SHP77 (cell line): ENCODE measurements at regions not wholly inside any gene's neighbourhood (a gene's known extent, or its start where the extent isn't known, plus 50 kb on each side); places are given as distances from the start of the nearest gene placed in this dataset.

Experiments used
- DNase-seq, 2 experiments: peaks; one replicate each; lab custom pipeline; 2025; lab: John Stamatoyannopoulos, UW

- DNase-seq, result peak; percentile 81 to 89
Observed at GRCh38 chr9:105064248-105065097, 136.5 kb upstream of the ABCA1 start.

DNA sequence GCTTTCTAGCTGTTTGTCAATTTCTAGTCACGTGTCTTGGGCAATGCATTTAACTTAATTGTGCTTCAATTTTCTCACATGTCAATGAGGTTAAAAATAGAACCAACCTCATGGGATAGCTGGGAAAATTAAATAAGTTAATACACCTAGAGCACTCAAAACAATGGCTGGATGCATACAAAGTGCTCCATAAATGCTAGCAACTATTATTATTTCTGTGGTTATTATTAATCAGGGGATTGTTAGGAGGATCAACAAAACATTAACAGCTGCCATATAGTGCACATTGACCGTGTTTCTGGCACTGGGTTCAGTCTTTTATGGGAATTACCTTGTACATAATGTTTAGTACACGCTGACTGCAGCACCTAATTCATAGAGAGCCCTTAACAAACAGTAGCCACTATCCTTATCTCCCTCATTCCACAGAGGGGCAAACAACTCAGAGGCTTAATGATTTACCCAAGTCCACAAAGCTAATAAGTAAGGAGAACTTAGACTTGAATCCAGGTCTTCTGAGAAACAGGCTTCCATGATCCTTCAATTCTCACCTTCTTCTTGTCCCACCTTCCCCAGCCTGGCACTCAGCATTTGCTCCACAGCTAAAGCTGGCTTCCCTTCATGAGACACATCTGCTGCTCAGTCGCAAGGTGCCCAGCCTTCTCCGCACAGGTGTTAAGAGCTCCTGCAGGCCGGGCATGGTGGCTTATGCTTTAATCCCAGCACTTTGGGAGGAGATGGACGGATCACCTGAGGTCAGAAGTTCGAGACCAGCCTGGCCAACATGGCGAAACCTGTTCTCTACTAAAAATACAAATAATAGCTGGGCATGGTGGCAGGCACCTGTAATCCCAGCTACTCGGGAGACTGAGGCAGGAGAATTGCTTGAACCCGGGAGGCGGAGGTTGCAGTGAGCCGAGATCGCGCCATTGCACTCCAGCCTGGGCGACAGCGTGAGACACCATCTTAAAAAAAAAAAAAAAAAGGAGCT, 137.4 kb upstream of the ABCA1 start:
- DNase-seq, result no peak

- no peak for DNase-seq
Observed at GRCh38 chr9:105066275-105066865, 138.4 kb upstream of the ABCA1 start.

DNA sequence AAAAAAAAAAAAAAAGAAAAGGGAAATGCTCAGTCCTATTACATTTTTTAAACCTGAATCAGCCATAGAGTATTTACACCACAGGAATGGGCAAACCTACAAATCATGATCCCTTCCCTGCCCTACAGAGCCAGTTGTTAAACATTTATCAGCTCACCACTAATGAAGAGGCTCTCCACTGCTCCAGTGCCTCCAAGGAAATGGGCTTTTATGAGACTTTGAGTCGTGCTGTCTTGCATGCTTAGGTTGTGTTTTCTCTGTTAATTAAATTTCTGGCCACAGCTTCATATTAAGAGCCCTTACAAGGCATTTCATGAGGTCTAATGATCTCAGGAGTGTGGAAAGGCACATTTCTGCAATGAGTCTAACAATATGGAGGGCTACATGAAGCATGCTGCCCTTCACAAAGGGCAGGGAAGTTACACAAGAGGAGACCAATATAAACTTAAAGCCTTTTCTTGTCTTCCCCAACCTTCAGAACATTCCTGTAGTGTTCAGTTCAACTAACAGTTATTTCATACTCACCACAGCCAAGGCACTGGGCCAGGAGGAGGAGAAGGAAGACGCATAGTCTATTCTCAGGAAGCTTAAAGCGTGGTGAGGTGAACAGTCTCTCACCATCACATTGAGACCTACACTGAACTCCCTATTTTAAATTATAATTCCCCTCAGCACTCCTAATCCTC, 140.1 kb upstream of the ABCA1 start:
- DNase-seq, result no peak

DNA sequence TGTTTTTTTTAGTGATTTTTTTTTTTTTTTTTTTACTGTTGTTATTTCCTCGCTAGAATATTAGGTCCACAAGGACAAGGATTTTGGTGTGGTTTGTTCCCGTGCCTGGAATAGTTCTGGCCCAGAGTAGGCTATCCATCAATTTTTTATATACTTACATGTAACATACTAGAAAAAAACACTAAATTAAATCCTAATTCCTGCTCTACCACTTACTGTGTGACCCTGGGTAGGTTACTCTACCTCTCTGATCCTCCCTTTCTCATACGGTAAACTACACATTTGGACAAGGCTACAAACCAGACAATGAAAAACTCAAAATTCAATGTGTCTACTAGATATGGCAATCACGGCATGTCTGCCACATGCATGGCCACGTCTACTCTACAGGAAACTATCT, 141.3 kb upstream of the ABCA1 start:
- DNase-seq, result no peak

DNA sequence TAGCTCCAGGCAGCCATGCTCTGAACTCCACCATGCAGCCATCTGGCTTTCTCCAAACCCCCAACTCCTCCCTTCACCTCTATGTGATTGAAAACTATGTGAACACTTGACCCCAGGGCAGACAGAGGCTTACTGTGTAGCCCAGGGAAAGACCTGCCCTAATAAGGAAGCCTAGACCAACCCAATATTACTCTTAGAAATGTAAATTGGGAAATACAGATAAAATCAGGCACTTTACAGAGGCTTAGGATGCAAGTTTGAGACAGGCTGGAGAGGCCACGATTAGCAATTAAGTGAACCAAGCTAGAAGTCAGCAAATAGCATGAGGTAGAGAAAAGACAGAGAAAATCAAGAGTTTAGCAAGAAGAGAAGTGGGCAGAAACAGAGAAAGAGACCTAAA, 141.7 kb upstream of the ABCA1 start:
- DNase-seq, result no peak

DNA sequence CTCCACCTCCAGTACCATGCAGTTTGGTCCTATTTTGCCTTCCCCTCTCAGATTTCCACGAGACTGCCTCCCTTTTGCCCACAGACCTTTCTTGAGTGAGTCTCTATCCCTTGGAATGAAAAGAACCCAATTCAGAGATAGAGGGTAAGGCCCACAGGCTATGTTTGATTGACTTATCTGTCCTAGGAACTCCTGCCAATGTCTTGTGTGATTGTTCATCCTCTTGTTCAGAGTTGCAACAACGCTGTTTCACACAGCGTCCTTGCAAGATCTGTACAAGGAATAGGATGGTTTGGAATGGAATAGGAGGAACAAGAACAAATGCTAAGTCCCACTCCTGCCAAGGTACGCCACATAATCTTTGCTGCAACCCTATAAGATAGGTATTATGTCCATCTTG, 142.2 kb upstream of the ABCA1 start:
- no peak for DNase-seq

GRCh38 chr9:105072476-105072875, 144.5 kb upstream of the ABCA1 start:
- no peak for DNase-seq

DNA sequence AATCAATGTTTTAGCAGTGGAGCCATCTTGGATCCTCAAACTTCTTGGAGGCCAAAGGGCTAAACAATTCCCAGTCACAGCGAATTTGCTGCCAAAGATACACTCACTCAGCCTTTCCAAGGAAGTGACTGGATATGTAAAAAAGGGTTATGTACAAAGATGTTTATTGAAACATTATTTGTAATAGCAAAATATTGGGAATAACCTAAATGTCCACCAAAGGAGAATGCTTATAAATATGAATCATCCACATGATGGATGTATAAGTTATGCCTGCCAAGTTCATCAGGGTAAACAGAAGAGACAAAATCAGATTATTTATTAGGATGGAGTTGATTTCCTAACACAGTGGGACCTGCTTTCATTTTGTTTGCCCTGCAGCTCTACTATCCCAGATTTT, 145.2 kb upstream of the ABCA1 start:
- DNase-seq, result no peak

- DNase-seq, result no peak
Observed at GRCh38 chr9:105074491-105074890, 146.5 kb upstream of the ABCA1 start.

DNA sequence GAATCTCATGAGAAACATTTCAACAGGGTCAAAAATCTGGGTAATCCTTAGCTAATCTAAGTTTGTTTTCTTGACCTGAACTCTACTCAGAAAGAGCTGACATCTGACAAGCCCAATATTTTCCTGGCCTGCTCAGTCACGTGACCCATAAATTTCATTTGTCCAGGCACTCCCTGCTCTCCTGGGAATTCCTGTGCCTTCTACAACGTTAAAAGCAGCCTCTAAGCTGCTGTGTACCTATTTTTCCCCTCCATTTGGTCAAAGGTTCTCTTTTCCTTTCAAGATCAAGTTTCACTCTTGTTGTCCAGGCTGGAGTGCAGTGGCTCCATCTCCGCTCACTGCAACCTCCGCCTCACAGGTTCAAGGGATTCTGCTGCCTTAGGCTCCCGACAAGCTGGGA, 148.8 kb upstream of the ABCA1 start:
- no peak for DNase-seq

DNA sequence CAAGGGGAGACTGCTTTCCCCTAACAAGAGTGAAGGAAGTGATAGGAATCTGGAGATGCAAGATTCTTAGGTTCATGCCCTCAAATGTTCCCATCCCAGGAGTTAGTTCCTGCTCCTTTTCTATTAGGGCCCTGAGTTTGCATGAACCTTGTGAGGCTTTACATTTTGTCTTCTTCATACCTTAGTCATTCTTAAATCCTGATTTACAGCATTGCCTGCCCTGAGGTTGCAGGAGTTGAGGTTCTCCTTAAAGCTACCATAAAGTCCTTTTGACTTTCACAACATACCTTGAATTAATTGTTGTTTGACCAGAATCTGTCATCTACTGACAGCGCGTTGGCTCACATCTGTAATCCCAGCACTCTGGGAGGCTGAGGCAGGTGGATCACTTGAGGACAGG, 151.5 kb upstream of the ABCA1 start:
- no peak for DNase-seq

DNA sequence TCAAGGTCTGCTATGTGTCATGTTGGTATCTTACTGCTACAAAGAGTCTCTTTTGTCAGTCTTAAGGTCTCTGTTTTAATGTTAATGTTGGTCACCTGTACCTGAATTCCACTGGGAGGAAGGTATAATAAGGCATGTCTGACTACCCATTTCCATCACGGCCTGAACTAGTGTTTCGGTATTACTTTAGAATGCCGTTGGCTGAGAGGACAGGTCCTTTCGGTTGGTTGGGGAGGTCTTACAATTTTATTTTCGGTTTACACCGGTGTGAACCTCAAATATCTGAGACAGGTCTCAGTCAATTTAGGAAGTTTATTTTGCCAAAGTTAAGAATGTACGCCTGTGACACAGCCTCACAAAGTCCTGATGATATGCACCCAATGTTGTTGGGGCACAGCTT, 154.9 kb upstream of the ABCA1 start:
- no peak for DNase-seq

DNA sequence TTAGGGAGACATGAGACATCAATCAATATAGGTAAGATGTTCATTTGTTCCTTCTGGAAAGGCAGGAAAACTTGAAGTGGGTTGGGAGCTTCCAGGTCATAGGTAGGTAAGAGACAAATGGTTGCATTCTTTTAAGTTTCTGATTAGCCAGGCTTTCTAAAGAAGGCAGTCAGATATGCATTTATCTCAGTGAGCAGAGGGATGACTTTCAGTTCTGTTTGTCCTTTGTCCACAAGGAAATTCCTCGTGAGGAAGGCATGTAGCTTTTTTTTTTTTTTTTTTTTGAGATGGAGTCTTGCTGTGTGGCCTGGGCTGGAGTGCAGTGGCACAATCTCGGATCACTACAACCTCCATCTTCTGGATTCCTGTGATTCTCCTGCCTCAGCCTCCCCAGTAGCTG, 155.3 kb upstream of the ABCA1 start:
- no peak for DNase-seq

DNA sequence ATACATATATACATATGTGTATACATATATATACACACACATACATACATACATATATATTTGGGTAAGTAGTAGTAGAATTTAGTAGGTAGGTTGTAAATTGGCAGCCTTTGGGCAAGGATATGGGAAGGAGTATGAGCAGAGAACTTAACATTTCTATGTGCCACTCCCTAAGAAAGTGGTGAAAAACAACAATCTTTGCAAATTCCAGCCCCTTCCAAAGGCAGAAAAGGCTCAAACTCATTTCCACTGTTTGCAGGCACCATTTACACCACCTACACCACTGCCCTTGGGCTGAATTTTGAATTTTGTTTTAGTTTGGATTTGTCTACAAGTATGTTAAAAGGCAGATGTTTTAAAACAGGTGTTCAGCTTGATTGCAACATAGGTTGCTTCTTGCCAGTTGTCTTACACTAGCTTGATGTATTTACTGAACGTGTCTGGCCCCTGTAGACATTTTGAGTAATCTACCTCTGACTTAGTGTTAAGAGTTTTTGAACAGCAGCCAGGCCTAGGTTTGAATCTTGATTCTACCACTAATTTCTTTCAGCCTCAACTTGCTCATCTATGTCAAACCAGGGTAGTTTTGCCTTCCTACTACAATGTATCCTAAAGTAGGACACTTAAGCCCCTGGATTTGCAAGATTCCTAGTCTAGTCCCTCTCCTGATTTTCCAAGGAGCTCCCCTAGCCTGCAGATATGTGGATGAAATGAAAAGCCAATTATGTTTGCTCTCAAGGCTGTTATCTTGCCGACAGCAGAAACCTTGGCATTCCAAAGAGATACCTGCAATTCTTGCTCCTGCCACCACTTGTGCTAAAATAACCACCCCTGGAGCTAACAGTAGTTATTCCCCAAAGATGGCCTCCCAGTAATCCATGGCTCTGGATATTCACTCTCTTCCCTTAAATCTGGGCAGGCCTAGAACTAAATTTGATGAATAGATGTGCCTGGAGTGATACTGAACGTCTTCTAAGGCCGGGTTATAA, 156.2 kb upstream of the SLC44A1 start:
- no peak for DNase-seq

DNA sequence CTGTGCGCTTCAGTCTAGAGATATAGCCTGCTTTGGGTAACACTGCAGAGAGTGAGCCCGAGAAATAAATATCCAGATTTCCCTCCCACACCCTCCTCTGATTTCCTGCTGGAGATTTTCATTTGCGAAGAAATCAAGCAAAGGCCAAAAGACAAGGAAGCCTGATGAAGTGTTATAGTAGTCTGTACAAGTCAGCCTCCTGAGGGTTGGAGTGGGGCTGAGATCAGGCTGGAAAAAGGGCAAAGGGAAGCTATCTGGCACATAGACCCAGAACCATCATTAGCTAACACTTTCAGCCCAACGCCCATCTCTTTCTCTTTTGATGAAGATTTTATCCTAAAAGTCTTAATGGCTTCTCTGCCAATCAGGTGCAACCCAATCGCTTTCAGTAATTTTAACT, 154.6 kb upstream of the SLC44A1 start:
- no peak for DNase-seq

DNA sequence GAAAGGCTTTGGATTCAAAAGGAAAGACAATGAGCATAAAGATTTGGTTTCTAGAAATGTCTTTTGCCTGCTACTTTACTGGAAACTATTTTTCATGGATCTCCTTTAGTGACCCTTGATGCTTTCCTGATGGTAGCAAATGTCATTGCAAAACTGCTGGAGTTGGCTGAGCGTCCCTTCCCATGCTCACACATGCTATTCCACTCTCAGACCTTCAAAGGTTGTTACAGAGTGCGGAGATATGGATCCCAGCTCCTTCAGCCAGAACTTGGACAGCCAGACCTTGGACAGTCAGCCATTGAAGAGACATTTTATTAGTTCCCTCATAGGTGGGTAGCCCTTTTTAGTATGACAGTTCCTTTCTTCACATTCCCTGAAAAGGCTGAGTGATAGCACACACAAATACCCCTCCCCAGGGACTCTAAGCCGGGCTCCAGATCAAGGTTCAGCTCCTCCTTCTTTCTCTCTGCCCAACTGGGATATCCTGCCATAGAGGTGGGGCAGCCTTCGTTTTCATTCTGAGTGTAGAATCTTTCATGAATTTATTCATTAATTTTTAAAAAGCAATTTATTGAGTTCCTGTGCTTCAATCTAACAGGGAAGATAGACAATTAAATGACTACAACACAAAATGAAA, 153.3 kb upstream of the SLC44A1 start:
- no peak for DNase-seq

DNA sequence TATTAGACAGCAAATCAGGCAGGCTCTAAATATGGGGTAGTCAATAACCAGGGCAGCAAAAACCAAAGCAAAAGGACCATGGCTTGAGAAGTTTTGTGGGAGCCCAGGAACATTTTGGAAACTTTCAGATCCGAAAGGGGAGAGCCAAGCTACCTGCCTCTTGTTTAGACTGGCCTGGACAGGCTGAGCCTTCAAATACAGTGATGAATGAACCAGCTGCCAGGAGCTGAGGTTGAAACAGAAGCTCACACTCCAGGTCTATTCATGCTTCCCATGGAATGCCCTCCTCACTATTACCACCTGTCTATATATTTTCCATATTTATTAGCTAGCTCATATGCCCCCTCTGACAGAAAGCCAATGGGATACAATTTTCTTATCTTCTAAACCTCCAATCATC, 150.8 kb upstream of the SLC44A1 start:
- no peak for DNase-seq

DNA sequence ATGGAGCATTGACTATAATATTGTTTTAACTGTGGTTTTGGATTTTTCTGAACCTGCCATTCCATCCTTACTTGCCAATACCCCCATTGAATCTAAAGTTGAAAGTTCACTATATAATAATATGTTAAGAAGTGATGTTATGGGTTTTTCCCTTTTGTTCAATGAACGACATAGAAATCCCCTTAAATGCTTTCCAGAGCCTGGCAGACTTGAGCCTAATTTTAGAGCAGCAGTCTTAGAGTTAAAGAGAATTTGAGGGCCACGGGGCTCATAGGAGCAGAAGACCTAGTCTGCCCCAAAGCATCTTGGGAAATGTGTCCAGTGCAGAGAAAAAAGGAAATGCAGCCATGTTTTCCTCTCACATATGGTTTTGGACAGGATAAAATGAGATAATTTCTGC, 146.1 kb upstream of the SLC44A1 start:
- no peak for DNase-seq

- DNase-seq, result no peak
Observed at GRCh38 chr9:105103776-105104175, 140.7 kb upstream of the SLC44A1 start.
